T follicular helper cell (primary cell): ENCODE measurements at regions not wholly inside any gene's neighbourhood (a gene's known extent, or its start where the extent isn't known, plus 50 kb on each side); places are given as distances from the start of the nearest gene placed in this dataset.

Experiments
- DNase-seq: peaks from one replicate; pipeline ENCODE4 v3.0.0-alpha.2; 2020; ENCODE audit warnings: low read depth

GRCh38 chr9:105146677-105147076 is 97.8 kb upstream of the SLC44A1 start:
- no peak for DNase-seq

GRCh38 chr9:105147110-105147871 is 97.2 kb upstream of the SLC44A1 start:
- DNase-seq: no peak

- no peak for DNase-seq
Observed at GRCh38 chr9:105148328-105149006, 96.0 kb upstream of the SLC44A1 start.

- DNase-seq: no peak
Observed at GRCh38 chr9:105150991-105151685, 93.3 kb upstream of the SLC44A1 start.

GRCh38 chr9:105151686-105151995 is 92.8 kb upstream of the SLC44A1 start:
- DNase-seq: no peak

GRCh38 chr9:105154723-105155191 is 89.7 kb upstream of the SLC44A1 start:
- DNase-seq: no peak

- DNase-seq: no peak
Observed at GRCh38 chr9:105157171-105157583, 87.3 kb upstream of the SLC44A1 start.

- DNase-seq: no peak
Observed at GRCh38 chr9:105158020-105158419, 86.4 kb upstream of the SLC44A1 start.

GRCh38 chr9:105158898-105159297 is 85.6 kb upstream of the SLC44A1 start:
- no peak for DNase-seq

GRCh38 chr9:105168870-105169319 is 75.6 kb upstream of the SLC44A1 start:
- no peak for DNase-seq

GRCh38 chr9:105171076-105171475 is 73.4 kb upstream of the SLC44A1 start:
- DNase-seq: no peak

- DNase-seq: no peak
Observed at GRCh38 chr9:105171589-105171988, 72.9 kb upstream of the SLC44A1 start.

- DNase-seq: no peak
Observed at GRCh38 chr9:105172436-105172835, 72.0 kb upstream of the SLC44A1 start.

GRCh38 chr9:105173306-105173705 is 71.1 kb upstream of the SLC44A1 start:
- DNase-seq: no peak

GRCh38 chr9:105173826-105174225 is 70.6 kb upstream of the SLC44A1 start:
- DNase-seq: no peak

GRCh38 chr9:105176194-105176593 is 68.3 kb upstream of the SLC44A1 start:
- no peak for DNase-seq

GRCh38 chr9:105178076-105178475 is 66.4 kb upstream of the SLC44A1 start:
- DNase-seq: no peak

- DNase-seq: no peak
Observed at GRCh38 chr9:105187781-105188180, 56.7 kb upstream of the SLC44A1 start.

- DNase-seq: no peak
Observed at GRCh38 chr9:105188746-105189145, 55.7 kb upstream of the SLC44A1 start.

- DNase-seq: no peak
Observed at GRCh38 chr9:105191508-105192121, 52.8 kb upstream of the SLC44A1 start.

GRCh38 chr9:105193560-105193959 is 50.9 kb upstream of the SLC44A1 start:
- no peak for DNase-seq

GRCh38 chr9:105194234-105194633 is 50.2 kb upstream of the SLC44A1 start:
- DNase-seq: no peak
